ENCODE measurements at regions not wholly inside any gene's neighbourhood (a gene's known extent, or its start where the extent isn't known, plus 50 kb on each side); places are given as distances from the start of the nearest gene placed in this dataset.

DNA sequence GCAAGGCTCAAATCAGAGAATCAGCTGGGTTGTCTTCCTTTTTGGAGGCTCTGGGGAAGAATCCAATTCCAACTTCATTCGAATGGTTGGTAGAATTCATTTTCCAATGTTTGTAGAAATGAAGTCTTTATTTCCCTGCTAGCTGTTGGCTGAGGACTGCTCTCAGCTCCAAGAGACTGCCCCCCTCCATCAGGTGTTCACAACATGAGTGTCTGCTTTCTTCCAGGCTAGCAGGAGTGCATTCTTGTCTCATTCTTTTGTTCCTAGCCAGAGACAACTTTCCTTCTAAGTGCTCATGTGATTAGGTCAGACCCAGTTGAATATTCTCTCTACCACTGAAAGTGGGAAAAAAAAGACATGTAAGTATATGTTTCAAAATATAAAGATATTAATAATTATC is 95.2 kb downstream of the HLX start:
- Histone ChIP-seq H3K79me2 (replicated peaks; ENCODE audit: insufficient read depth, low read length) (no peaks in the 10 kb centered on the region), H3K9ac (ENCODE audit: low read length) (no peak overlapping the region), H3K9me3 (ENCODE audit: low read length) (no peaks in the 10 kb centered on the region), H4K20me1 (ENCODE audit: insufficient read depth) (no peaks in the 10 kb centered on the region), H3K4me2 (ENCODE audit: low read length) (no peak overlapping the region), H3K36me3 (ENCODE audit: insufficient read depth, low read length) (no peaks in the 10 kb centered on the region), H3F3A (ENCODE audit: insufficient read depth, low read length, poor library complexity, severe bottlenecking) (no peaks in the 10 kb centered on the region), H2AFZ (ENCODE audit: low read depth, low read length) (no peak overlapping the region), H3K4me3 (ENCODE audit: low read length) (no peak overlapping the region), H3K27ac (ENCODE audit: low read length) (no peak overlapping the region), H3K9me2 (ENCODE audit: insufficient read depth, low read length) (no peaks in the 10 kb centered on the region), H3K27me3 (ENCODE audit: insufficient read depth, low read depth, low read length) (no peaks in the 10 kb centered on the region)
- TF ChIP-seq TAF1 (IDR thresholded peaks at IDR 0.05; ENCODE audit: low read depth): no peak
- no peak for TF ChIP-seq RAD21 (conservative IDR thresholded peaks at IDR 0.05)
- TF ChIP-seq SMC3 (conservative IDR thresholded peaks at IDR 0.05; ENCODE audit: poor library complexity): no peak
- no peak for TF ChIP-seq EZH2 (IDR thresholded peaks at IDR 0.05; ENCODE audit: borderline replicate concordance, insufficient read depth, low read length, poor library complexity, severe bottlenecking)
- TF ChIP-seq, protein P1, sequence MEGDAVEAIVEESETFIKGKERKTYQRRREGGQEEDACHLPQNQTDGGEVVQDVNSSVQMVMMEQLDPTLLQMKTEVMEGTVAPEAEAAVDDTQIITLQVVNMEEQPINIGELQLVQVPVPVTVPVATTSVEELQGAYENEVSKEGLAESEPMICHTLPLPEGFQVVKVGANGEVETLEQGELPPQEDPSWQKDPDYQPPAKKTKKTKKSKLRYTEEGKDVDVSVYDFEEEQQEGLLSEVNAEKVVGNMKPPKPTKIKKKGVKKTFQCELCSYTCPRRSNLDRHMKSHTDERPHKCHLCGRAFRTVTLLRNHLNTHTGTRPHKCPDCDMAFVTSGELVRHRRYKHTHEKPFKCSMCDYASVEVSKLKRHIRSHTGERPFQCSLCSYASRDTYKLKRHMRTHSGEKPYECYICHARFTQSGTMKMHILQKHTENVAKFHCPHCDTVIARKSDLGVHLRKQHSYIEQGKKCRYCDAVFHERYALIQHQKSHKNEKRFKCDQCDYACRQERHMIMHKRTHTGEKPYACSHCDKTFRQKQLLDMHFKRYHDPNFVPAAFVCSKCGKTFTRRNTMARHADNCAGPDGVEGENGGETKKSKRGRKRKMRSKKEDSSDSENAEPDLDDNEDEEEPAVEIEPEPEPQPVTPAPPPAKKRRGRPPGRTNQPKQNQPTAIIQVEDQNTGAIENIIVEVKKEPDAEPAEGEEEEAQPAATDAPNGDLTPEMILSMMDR (IDR thresholded peaks at IDR 0.05; ENCODE audit: poor library complexity, severe bottlenecking): no peak
- no peak for TF ChIP-seq MXI1 (conservative IDR thresholded peaks at IDR 0.05; ENCODE audit: poor library complexity, severe bottlenecking)
- TF ChIP-seq, protein P2, sequence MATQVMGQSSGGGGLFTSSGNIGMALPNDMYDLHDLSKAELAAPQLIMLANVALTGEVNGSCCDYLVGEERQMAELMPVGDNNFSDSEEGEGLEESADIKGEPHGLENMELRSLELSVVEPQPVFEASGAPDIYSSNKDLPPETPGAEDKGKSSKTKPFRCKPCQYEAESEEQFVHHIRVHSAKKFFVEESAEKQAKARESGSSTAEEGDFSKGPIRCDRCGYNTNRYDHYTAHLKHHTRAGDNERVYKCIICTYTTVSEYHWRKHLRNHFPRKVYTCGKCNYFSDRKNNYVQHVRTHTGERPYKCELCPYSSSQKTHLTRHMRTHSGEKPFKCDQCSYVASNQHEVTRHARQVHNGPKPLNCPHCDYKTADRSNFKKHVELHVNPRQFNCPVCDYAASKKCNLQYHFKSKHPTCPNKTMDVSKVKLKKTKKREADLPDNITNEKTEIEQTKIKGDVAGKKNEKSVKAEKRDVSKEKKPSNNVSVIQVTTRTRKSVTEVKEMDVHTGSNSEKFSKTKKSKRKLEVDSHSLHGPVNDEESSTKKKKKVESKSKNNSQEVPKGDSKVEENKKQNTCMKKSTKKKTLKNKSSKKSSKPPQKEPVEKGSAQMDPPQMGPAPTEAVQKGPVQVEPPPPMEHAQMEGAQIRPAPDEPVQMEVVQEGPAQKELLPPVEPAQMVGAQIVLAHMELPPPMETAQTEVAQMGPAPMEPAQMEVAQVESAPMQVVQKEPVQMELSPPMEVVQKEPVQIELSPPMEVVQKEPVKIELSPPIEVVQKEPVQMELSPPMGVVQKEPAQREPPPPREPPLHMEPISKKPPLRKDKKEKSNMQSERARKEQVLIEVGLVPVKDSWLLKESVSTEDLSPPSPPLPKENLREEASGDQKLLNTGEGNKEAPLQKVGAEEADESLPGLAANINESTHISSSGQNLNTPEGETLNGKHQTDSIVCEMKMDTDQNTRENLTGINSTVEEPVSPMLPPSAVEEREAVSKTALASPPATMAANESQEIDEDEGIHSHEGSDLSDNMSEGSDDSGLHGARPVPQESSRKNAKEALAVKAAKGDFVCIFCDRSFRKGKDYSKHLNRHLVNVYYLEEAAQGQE (IDR thresholded peaks at IDR 0.05; ENCODE audit: borderline replicate concordance): no peak
- no peak for TF ChIP-seq POLR2AphosphoS5 (IDR thresholded peaks at IDR 0.05)
- no peak for TF ChIP-seq EP300 (conservative IDR thresholded peaks at IDR 0.05; ENCODE audit: poor library complexity, severe bottlenecking)

DNA sequence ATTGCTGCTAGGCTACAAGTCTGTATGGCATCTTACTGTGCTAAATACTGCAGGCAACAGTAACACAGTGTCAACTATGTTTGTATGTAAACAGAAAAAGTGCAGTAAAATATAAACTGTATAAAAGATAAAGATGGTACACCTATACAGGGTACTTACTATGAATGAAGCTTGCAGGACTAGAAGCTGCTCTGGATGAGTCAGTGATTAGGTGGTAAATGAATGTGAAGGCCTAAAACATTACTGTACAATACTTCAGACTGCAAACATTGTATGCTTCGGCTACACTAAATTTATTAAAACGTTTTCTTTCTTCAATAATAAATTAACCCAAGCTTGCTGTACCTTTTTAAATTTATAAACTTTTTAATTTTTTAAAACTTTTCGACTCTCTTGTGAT is 97.1 kb downstream of the HLX start:
- Histone ChIP-seq H3K4me2 (ENCODE audit: low read length) (no peak overlapping the region), H3K27ac (ENCODE audit: low read length) (no peak overlapping the region), H3K9ac (ENCODE audit: low read length) (no peak overlapping the region), H4K20me1 (ENCODE audit: insufficient read depth) (no peaks in the 10 kb centered on the region), H3K36me3 (ENCODE audit: insufficient read depth, low read length) (no peaks in the 10 kb centered on the region), H2AFZ (ENCODE audit: low read depth, low read length) (no peak overlapping the region), H3K4me3 (ENCODE audit: low read length) (no peak overlapping the region), H3K79me2 (replicated peaks; ENCODE audit: insufficient read depth, low read length) (no peaks in the 10 kb centered on the region), H3F3A (ENCODE audit: insufficient read depth, low read length, poor library complexity, severe bottlenecking) (no peaks in the 10 kb centered on the region), H3K27me3 (ENCODE audit: insufficient read depth, low read depth, low read length) (no peaks in the 10 kb centered on the region), H3K9me2 (ENCODE audit: insufficient read depth, low read length) (no peaks in the 10 kb centered on the region), H3K9me3 (ENCODE audit: low read length) (no peaks in the 10 kb centered on the region)
- TF ChIP-seq POLR2AphosphoS5 (IDR thresholded peaks at IDR 0.05): no peak
- TF ChIP-seq RAD21 (conservative IDR thresholded peaks at IDR 0.05): no peak
- TF ChIP-seq TAF1 (IDR thresholded peaks at IDR 0.05; ENCODE audit: low read depth): no peak
- no peak for TF ChIP-seq SMC3 (conservative IDR thresholded peaks at IDR 0.05; ENCODE audit: poor library complexity)
- TF ChIP-seq EZH2 (IDR thresholded peaks at IDR 0.05; ENCODE audit: borderline replicate concordance, insufficient read depth, low read length, poor library complexity, severe bottlenecking): no peak
- no peak for TF ChIP-seq MXI1 (conservative IDR thresholded peaks at IDR 0.05; ENCODE audit: poor library complexity, severe bottlenecking)
- TF ChIP-seq, protein P2 (IDR thresholded peaks at IDR 0.05; ENCODE audit: borderline replicate concordance): no peak
- no peak for TF ChIP-seq EP300 (conservative IDR thresholded peaks at IDR 0.05; ENCODE audit: poor library complexity, severe bottlenecking)
